Adrenal gland (tissue), 9 donors: ENCODE measurements at regions not wholly inside any gene's neighbourhood (a gene's known extent, or its start where the extent isn't known, plus 50 kb on each side); places are given as distances from the start of the nearest gene placed in this dataset.
"Not testable (repeated sequence)": the region's sequence is repeated elsewhere in the genome, so short reads cannot be mapped to it uniquely, and the experiment has no call there.

ENCODE experiments used
- DNase-seq, 7 donors: peaks; one replicate each; pipeline ENCODE4 v3.0.0-alpha.2; 2019 to 2020
- H3K27ac ChIP-seq, 5 donors: fragments of 200-600 bp; sonication (generic) in 4 of 5; 1 replicate in 3 of 5; 2 replicates in 2 of 5; pipeline versions ENCODE4 v1.5.1 to v1.8.0; 2016 to 2020; ENCODE audit warnings: mild to moderate bottlenecking in 1 of 5
- H3K27me3 ChIP-seq: fragments of 200-600 bp; 2 replicates; pipeline ENCODE4 v1.8.0; 2021
- H3K36me3 ChIP-seq, 2 donors: fragments of 200-600 bp; replicated peaks in 1 of 2; 1 replicate in 1 of 2; 2 replicates in 1 of 2; pipeline versions ENCODE4 v1.5.1 to v1.8.0; 2018 to 2022
- H3K4me1 ChIP-seq, 2 donors: fragments of 200-600 bp; replicated peaks in 1 of 2; 1 replicate in 1 of 2; 2 replicates in 1 of 2; pipeline versions ENCODE4 v1.5.1 to v1.8.0; 2018 to 2021
- H3K4me3 ChIP-seq, 4 donors: fragments of 200-600 bp; sonication (generic) in 3 of 4; one replicate each; pipeline ENCODE4 v1.5.1; 2016 to 2018
- H3K9me3 ChIP-seq, 3 donors: fragments of 200-600 bp; sonication (generic) in 1 of 3; replicated peaks in 1 of 3; 1 replicate in 2 of 3; 2 replicates in 1 of 3; pipeline versions ENCODE4 v1.5.1 to v1.8.0; 2016 to 2021
- POLR2A ChIP-seq, 2 donors: fragments of 450-650 bp; IDR thresholded peaks; one replicate each; pipeline ENCODE4 v1.6.1; 2017; ENCODE audit warnings: antibody characterized with exemption in 2 of 2, mild to moderate bottlenecking in 2 of 2, moderate library complexity in 1 of 2
- WGBS, 4 donors: extraction: QIAGEN DNeasy Blood & Tissue Kit in 2 of 4; methylation state at CpG; one replicate each; pipeline versions ENCODE4 v1.1.5 to v1.1.7; 2013 to 2017; 5-methylcytosine and 5-hydroxymethylcytosine counted together
- intact Hi-C, 2 donors: fragments of 100-400 bp; cut with DNase I; formaldehyde crosslinking; loops; one replicate each; pipeline versions ENCODE4 v1.14.1 to v1.15.0; 2022 to 2023
- TF ChIP-seq, protein P1 (sequence below), 6 experiments: fragments of 450-650 bp in 4 of 6; fragments of 200-600 bp in 2 of 6; sonication (generic) in 1 of 6; IDR thresholded peaks; 1 replicate in 5 of 6; 2 replicates in 1 of 6; pipeline versions ENCODE4 v1.5.1 to v1.8.0; 2016 to 2021; ENCODE audit warnings: antibody characterized with exemption in 6 of 6, mild to moderate bottlenecking in 2 of 6, moderate library complexity in 1 of 6
- donor health status: healthy with polysubstance abuse.
- donor health status: Bipolar disorder and iron deficiency.
- donor health status: DM: yes; HTN: yes; CAD: no.
- donor health status: DM: no; HTN: no; CAD: no.
- donor health status: DM: no; HTN: no; CAD: no.

DNA sequence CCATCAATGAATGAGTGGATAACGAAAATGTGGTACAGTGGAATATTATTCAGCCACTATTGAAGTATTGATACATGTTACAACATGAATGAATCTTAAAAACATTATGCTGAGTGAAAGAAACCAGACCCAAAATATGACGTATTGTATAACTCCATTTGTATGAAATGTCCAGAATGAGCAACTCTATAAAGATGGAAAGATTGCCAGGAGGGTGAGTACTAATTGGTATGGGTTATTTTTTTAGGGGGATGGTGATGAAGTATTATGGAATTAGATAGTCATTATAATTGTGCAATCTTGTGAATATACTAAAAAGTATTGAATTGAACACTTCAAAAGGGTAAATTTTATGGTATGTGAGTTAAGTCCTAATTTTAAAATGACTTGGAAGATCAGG is 278.6 kb downstream of the SIPA1L2 start:
- Histone ChIP-seq H3K9me3 (no peaks in the 10 kb centered on the region), H3K4me1 (no peaks in the 10 kb centered on the region), H3K27ac (no peak overlapping the region), H3K27me3 (no peaks in the 10 kb centered on the region), H3K36me3 (no peaks in the 10 kb centered on the region), H3K4me3 (no peak overlapping the region)
- intact Hi-C loops, result no loop called here
- no peak for DNase-seq
- TF ChIP-seq, protein P1, sequence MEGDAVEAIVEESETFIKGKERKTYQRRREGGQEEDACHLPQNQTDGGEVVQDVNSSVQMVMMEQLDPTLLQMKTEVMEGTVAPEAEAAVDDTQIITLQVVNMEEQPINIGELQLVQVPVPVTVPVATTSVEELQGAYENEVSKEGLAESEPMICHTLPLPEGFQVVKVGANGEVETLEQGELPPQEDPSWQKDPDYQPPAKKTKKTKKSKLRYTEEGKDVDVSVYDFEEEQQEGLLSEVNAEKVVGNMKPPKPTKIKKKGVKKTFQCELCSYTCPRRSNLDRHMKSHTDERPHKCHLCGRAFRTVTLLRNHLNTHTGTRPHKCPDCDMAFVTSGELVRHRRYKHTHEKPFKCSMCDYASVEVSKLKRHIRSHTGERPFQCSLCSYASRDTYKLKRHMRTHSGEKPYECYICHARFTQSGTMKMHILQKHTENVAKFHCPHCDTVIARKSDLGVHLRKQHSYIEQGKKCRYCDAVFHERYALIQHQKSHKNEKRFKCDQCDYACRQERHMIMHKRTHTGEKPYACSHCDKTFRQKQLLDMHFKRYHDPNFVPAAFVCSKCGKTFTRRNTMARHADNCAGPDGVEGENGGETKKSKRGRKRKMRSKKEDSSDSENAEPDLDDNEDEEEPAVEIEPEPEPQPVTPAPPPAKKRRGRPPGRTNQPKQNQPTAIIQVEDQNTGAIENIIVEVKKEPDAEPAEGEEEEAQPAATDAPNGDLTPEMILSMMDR (IDR thresholded peaks at IDR 0.05), result no peak
- TF ChIP-seq POLR2A (IDR thresholded peaks at IDR 0.05), result no peak
- WGBS, 4 donors, result 81 to 92% (median 90%) methylated on average over 2 of the region's 2 CpGs

DNA sequence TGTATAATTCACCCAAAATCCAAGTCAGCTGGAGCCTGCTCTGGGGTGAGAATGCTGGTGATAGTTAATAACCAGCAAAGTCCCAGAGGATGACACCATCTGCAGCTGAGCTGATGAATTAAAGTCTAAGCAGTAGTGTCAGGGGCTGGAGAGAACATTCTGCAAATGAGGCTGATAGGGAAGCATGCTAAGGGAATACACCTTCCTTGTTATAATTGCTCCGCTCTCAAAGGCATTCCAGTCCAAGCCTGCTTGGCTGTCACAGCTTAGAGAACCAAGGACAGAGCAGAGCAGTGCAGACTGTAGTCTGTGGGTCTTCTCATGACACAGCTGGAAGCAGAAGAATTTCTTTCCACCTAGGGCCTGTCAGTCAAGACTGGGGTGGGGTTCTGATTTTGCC is 283.1 kb downstream of the SIPA1L2 start:
- H3K4me3 ChIP-seq, result no peak overlapping the region
- intact Hi-C loops, result no loop called here
- no peaks in the 10 kb centered on the region for H3K9me3 ChIP-seq
- no peaks in the 10 kb centered on the region for H3K36me3 ChIP-seq
- no peak for TF ChIP-seq POLR2A (IDR thresholded peaks at IDR 0.05)
- TF ChIP-seq, protein P1 (IDR thresholded peaks at IDR 0.05), result no peak
- no peaks in the 10 kb centered on the region for H3K4me1 ChIP-seq
- no peak for DNase-seq
- no peaks in the 10 kb centered on the region for H3K27me3 ChIP-seq
- 97 to 100% (median 98%) methylated on average over 1 of the region's 1 CpG; no CpG with 5 or more reads in 1 of the 4 donors for WGBS, 4 donors
- H3K27ac ChIP-seq, result no peak overlapping the region

DNA sequence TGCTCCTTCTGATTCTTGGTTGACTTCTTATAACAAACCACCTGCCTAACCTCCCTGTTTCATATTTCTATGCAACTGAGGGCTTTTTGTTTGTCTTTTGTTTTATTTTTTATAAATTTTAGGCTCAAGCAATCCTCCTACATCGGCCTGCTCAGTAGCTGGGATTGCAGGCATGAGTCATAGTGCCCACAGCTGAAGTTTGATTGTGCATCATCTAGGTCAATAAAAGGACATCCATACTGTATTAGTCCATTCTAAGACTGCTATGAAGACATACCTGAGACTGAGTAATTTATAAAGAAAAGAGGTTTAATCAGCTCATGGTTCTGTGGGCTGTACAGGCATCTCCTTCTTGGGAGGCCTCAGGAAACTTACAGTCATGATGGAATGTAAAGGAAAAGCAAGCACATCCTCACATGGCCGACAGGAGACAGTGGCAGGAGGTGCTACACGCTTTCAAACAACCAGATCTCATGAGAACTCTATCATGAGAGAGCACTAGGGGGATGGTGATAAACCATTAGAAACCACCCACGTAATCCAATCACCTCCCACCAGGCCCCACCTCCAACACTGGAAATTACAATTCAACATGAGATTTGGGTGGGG is 285.0 kb downstream of the SIPA1L2 start:
- intact Hi-C loops, result no loop called here

DNA sequence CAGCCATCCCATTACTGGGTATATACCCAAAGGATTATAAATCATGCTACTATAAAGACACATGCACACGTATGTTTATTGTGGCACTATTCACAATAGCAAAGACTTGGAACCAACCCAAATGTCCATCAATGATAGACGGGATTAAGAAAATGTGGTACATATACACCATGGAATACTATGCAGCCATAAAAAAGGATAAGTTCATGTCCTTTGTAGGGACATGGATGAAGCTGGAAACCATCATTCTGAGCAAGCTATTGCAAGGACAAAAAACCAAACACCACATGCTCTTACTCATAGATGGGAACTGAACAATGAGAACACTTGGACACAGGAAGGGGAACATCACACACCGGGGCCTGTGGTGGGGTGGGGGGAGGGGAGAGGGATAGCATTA is 285.7 kb downstream of the SIPA1L2 start:
- H3K4me3 ChIP-seq, DNase-seq, H3K27ac ChIP-seq, H3K9me3 ChIP-seq, H3K36me3 ChIP-seq, H3K4me1 ChIP-seq, intact Hi-C loops, H3K27me3 ChIP-seq: not testable (repeated sequence)
- 83 to 85% (median 84%) methylated on average over 2 to 3 of the region's 3 CpGs for WGBS, 4 donors

More for the DNA sequence above, 285.0 kb downstream of the SIPA1L2 start:
- Histone ChIP-seq H3K4me3 (no peak overlapping the region), H3K27me3 (no peaks in the 10 kb centered on the region), H3K4me1 (no peaks in the 10 kb centered on the region), H3K27ac (no peak overlapping the region), H3K36me3 (no peaks in the 10 kb centered on the region), H3K9me3 (no peaks in the 10 kb centered on the region)
- DNase-seq, result no peak
- TF ChIP-seq, protein P1 (IDR thresholded peaks at IDR 0.05), result no peak
- 75 to 86% (median 77%) methylated on average over 4 of the region's 4 CpGs for WGBS, 4 donors

DNA sequence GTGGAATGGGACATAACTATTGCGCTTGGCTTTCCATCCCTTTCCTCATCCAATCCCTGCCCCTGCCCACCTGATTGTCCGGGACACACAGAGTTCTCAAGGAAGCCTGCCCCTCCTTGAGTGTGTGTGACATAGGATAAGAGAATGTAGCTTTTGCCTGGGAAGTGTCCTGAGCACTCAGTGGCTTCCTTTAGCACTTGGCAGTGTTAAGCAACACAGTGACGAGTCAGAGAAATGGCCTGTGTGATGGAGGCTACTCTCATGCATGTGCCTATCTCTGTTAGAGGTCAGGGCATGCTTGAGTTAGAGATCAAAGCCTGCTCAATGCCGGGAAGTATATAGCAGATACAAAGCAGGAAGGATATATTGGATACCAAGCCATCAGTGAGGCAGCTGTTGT is 289.5 kb downstream of the SIPA1L2 start:
- TF ChIP-seq, protein P1 (IDR thresholded peaks at IDR 0.05), result no peak
- TF ChIP-seq POLR2A (IDR thresholded peaks at IDR 0.05), result no peak
- Histone ChIP-seq H3K4me1 (no peaks in the 10 kb centered on the region), H3K36me3 (no peaks in the 10 kb centered on the region), H3K27me3 (no peaks in the 10 kb centered on the region), H3K9me3 (no peaks in the 10 kb centered on the region), H3K27ac (no peak overlapping the region), H3K4me3 (no peak overlapping the region)
- intact Hi-C loops, result no loop called here
- no peak for DNase-seq
- WGBS, 4 donors, result 73 to 84% (median 79%) methylated on average over 4 of the region's 4 CpGs
